Kidney epithelial cell (primary cell): ENCODE measurements at regions not wholly inside any gene's neighbourhood (a gene's known extent, or its start where the extent isn't known, plus 50 kb on each side); places are given as distances from the start of the nearest gene placed in this dataset.

Source experiments
- DNase-seq: peaks from one replicate; pipeline ENCODE4 v3.0.0-alpha.2; 2010; ENCODE audit warnings: low read depth
- H3K27me3 ChIP-seq: 2 replicates; pipeline ENCODE4 v1.6.0; 2011; ENCODE audit warnings: low read length; ENCODE audit not compliant: control insufficient read depth, insufficient read depth
- H3K36me3 ChIP-seq: 2 replicates; pipeline ENCODE4 v1.5.1; 2011; ENCODE audit warnings: low read length; ENCODE audit not compliant: control insufficient read depth, insufficient read depth
- H3K4me3 ChIP-seq: 2 replicates; pipeline ENCODE4 v1.5.1; 2011; ENCODE audit warnings: low read depth, mild to moderate bottlenecking, control low read depth, low read length
- CTCF ChIP-seq: IDR thresholded peaks from 2 replicates; pipeline ENCODE4 v1.5.1; 2011; ENCODE audit warnings: mild to moderate bottlenecking, moderate library complexity, low read length, control low read depth, inconsistent platforms; ENCODE audit not compliant: insufficient read depth, poor library complexity, severe bottlenecking

- Histone ChIP-seq H3K36me3 (no peaks in the 10 kb centered on the region), H3K4me3 (no peak overlapping the region), H3K27me3 (no peaks in the 10 kb centered on the region)
- DNase-seq = no peak
- TF ChIP-seq CTCF = no peak
These were observed 243.5 kb upstream of the SDK2 start for GRCh38 chr17:73887739-73888138.

- H3K27me3 ChIP-seq = no peaks in the 10 kb centered on the region
- DNase-seq = no peak
- TF ChIP-seq CTCF = no peak
- H3K36me3 ChIP-seq = no peaks in the 10 kb centered on the region
- H3K4me3 ChIP-seq = no peak overlapping the region
These were observed 244.6 kb upstream of the SDK2 start for GRCh38 chr17:73888862-73889261.

GRCh38 chr17:73889439-73889838, 245.2 kb upstream of the SDK2 start:
- no peak for DNase-seq
- Histone ChIP-seq H3K27me3 (no peaks in the 10 kb centered on the region), H3K36me3 (no peaks in the 10 kb centered on the region), H3K4me3 (no peak overlapping the region)
- no peak for TF ChIP-seq CTCF

GRCh38 chr17:73890831-73891405, 246.7 kb upstream of the SDK2 start:
- no peak for TF ChIP-seq CTCF
- H3K27me3 ChIP-seq = no peaks in the 10 kb centered on the region
- no peaks in the 10 kb centered on the region for H3K36me3 ChIP-seq
- H3K4me3 ChIP-seq = no peak overlapping the region
- no peak for DNase-seq

GRCh38 chr17:73895157-73895556, 250.9 kb upstream of the SDK2 start:
- Histone ChIP-seq H3K36me3 (no peaks in the 10 kb centered on the region), H3K27me3 (no peaks in the 10 kb centered on the region), H3K4me3 (no peak overlapping the region)
- no peak for TF ChIP-seq CTCF
- no peak for DNase-seq

GRCh38 chr17:73896966-73897365, 252.7 kb upstream of the SDK2 start:
- DNase-seq = no peak
- no peak for TF ChIP-seq CTCF
- H3K27me3 ChIP-seq = peaks cover 11% of the 10 kb centered on the region

More at GRCh38 chr17:73896966-73897365, 252.7 kb upstream of the SDK2 start:
- H3K36me3 ChIP-seq = no peaks in the 10 kb centered on the region
- no peak overlapping the region for H3K4me3 ChIP-seq
